ENCODE measurements at regions not wholly inside any gene's neighbourhood (a gene's known extent, or its start where the extent isn't known, plus 50 kb on each side); places are given as distances from the start of the nearest gene placed in this dataset.

- no peak overlapping the region for H3K4me3 ChIP-seq (ENCODE audit: insufficient read depth, low read depth, low read length)
- H3K36me3 ChIP-seq (replicated peaks; ENCODE audit: control insufficient read depth, insufficient read depth, low read length) = no peaks in the 10 kb centered on the region
- H3K27me3 ChIP-seq (ENCODE audit: control insufficient read depth, insufficient read depth, low read length) = no peaks in the 10 kb centered on the region
- no peak for DNase-seq
Measured at GRCh38 chr2:104340879-104341828, 512.8 kb upstream of the POU3F3 start.

- no peaks in the 10 kb centered on the region for H3K27me3 ChIP-seq (ENCODE audit: control insufficient read depth, insufficient read depth, low read length)
- H3K4me3 ChIP-seq (ENCODE audit: insufficient read depth, low read depth, low read length) = no peak overlapping the region
- H3K36me3 ChIP-seq (replicated peaks; ENCODE audit: control insufficient read depth, insufficient read depth, low read length) = no peaks in the 10 kb centered on the region
- no peak for DNase-seq
Measured at GRCh38 chr2:104344306-104344705, 509.6 kb upstream of the POU3F3 start.

- Histone ChIP-seq H3K36me3 (replicated peaks; ENCODE audit: control insufficient read depth, insufficient read depth, low read length) (no peaks in the 10 kb centered on the region), H3K4me3 (ENCODE audit: insufficient read depth, low read depth, low read length) (no peak overlapping the region), H3K27me3 (ENCODE audit: control insufficient read depth, insufficient read depth, low read length) (no peaks in the 10 kb centered on the region)
- DNase-seq = peak; percentile 61
Measured at GRCh38 chr2:104344985-104345384, 508.9 kb upstream of the POU3F3 start.

GRCh38 chr2:104358122-104358521 is 495.8 kb upstream of the POU3F3 start:
- Histone ChIP-seq H3K36me3 (replicated peaks; ENCODE audit: control insufficient read depth, insufficient read depth, low read length) (no peaks in the 10 kb centered on the region), H3K4me3 (ENCODE audit: insufficient read depth, low read depth, low read length) (no peak overlapping the region), H3K27me3 (ENCODE audit: control insufficient read depth, insufficient read depth, low read length) (no peaks in the 10 kb centered on the region)
- no peak for DNase-seq

GRCh38 chr2:104361414-104361813 is 492.5 kb upstream of the POU3F3 start:
- Histone ChIP-seq H3K27me3 (ENCODE audit: control insufficient read depth, insufficient read depth, low read length) (no peaks in the 10 kb centered on the region), H3K36me3 (replicated peaks; ENCODE audit: control insufficient read depth, insufficient read depth, low read length) (no peaks in the 10 kb centered on the region), H3K4me3 (ENCODE audit: insufficient read depth, low read depth, low read length) (no peak overlapping the region)
- no peak for DNase-seq

- Histone ChIP-seq H3K27me3 (ENCODE audit: control insufficient read depth, insufficient read depth, low read length) (no peaks in the 10 kb centered on the region; the same call in 1 of the 2 replicates), H3K36me3 (replicated peaks; ENCODE audit: control insufficient read depth, insufficient read depth, low read length) (no peaks in the 10 kb centered on the region), H3K4me3 (ENCODE audit: insufficient read depth, low read depth, low read length) (no peak overlapping the region)
- no peak for DNase-seq
Measured at GRCh38 chr2:104368089-104368488, 485.8 kb upstream of the POU3F3 start.

GRCh38 chr2:104371087-104371781 is 482.7 kb upstream of the POU3F3 start:
- Histone ChIP-seq H3K27me3 (ENCODE audit: control insufficient read depth, insufficient read depth, low read length) (no peaks in the 10 kb centered on the region; the same call in 1 of the 2 replicates), H3K4me3 (ENCODE audit: insufficient read depth, low read depth, low read length) (no peak overlapping the region)

GRCh38 chr2:104375206-104375605 is 478.7 kb upstream of the POU3F3 start:
- no peak for DNase-seq
- Histone ChIP-seq H3K36me3 (replicated peaks; ENCODE audit: control insufficient read depth, insufficient read depth, low read length) (no peaks in the 10 kb centered on the region), H3K27me3 (ENCODE audit: control insufficient read depth, insufficient read depth, low read length) (no peaks in the 10 kb centered on the region; the same call in 1 of the 2 replicates), H3K4me3 (ENCODE audit: insufficient read depth, low read depth, low read length) (no peak overlapping the region)

More at GRCh38 chr2:104371087-104371781, 482.7 kb upstream of the POU3F3 start:
- no peaks in the 10 kb centered on the region for H3K36me3 ChIP-seq (replicated peaks; ENCODE audit: control insufficient read depth, insufficient read depth, low read length)
- no peak for DNase-seq

- DNase-seq = peak; percentile 47
- Histone ChIP-seq H3K4me3 (ENCODE audit: insufficient read depth, low read depth, low read length) (peak overlapping the region; percentile 34), H3K27me3 (ENCODE audit: control insufficient read depth, insufficient read depth, low read length) (no peaks in the 10 kb centered on the region), H3K36me3 (replicated peaks; ENCODE audit: control insufficient read depth, insufficient read depth, low read length) (no peaks in the 10 kb centered on the region)
Measured at GRCh38 chr2:104378853-104379374, 475.0 kb upstream of the POU3F3 start.

GRCh38 chr2:104384961-104385360 is 469.0 kb upstream of the POU3F3 start:
- Histone ChIP-seq H3K4me3 (ENCODE audit: insufficient read depth, low read depth, low read length) (no peak overlapping the region), H3K27me3 (ENCODE audit: control insufficient read depth, insufficient read depth, low read length) (no peaks in the 10 kb centered on the region), H3K36me3 (replicated peaks; ENCODE audit: control insufficient read depth, insufficient read depth, low read length) (no peaks in the 10 kb centered on the region)
- no peak for DNase-seq

- no peak for DNase-seq
- H3K36me3 ChIP-seq (replicated peaks; ENCODE audit: control insufficient read depth, insufficient read depth, low read length) = no peaks in the 10 kb centered on the region
- no peak overlapping the region for H3K4me3 ChIP-seq (ENCODE audit: insufficient read depth, low read depth, low read length)
- no peaks in the 10 kb centered on the region for H3K27me3 ChIP-seq (ENCODE audit: control insufficient read depth, insufficient read depth, low read length)
Measured at GRCh38 chr2:104385743-104386142, 468.2 kb upstream of the POU3F3 start.

- H3K27me3 ChIP-seq (ENCODE audit: control insufficient read depth, insufficient read depth, low read length) = no peaks in the 10 kb centered on the region
- H3K36me3 ChIP-seq (replicated peaks; ENCODE audit: control insufficient read depth, insufficient read depth, low read length) = no peaks in the 10 kb centered on the region
- DNase-seq = no peak
- H3K4me3 ChIP-seq (ENCODE audit: insufficient read depth, low read depth, low read length) = no peak overlapping the region
Measured at GRCh38 chr2:104388296-104388695, 465.6 kb upstream of the POU3F3 start.

- no peak for DNase-seq
- H3K4me3 ChIP-seq (ENCODE audit: insufficient read depth, low read depth, low read length) = no peak overlapping the region
- H3K27me3 ChIP-seq (ENCODE audit: control insufficient read depth, insufficient read depth, low read length) = no peaks in the 10 kb centered on the region
- H3K36me3 ChIP-seq (replicated peaks; ENCODE audit: control insufficient read depth, insufficient read depth, low read length) = no peaks in the 10 kb centered on the region
Measured at GRCh38 chr2:104402825-104403224, 451.1 kb upstream of the POU3F3 start.

- H3K4me3 ChIP-seq (ENCODE audit: insufficient read depth, low read depth, low read length) = no peak overlapping the region
- H3K36me3 ChIP-seq (replicated peaks; ENCODE audit: control insufficient read depth, insufficient read depth, low read length) = no peaks in the 10 kb centered on the region
- DNase-seq = no peak
- no peaks in the 10 kb centered on the region for H3K27me3 ChIP-seq (ENCODE audit: control insufficient read depth, insufficient read depth, low read length)
Measured at GRCh38 chr2:104404526-104404925, 449.4 kb upstream of the POU3F3 start.

GRCh38 chr2:104405623-104406022 is 448.3 kb upstream of the POU3F3 start:
- Histone ChIP-seq H3K27me3 (ENCODE audit: control insufficient read depth, insufficient read depth, low read length) (no peaks in the 10 kb centered on the region), H3K4me3 (ENCODE audit: insufficient read depth, low read depth, low read length) (no peak overlapping the region), H3K36me3 (replicated peaks; ENCODE audit: control insufficient read depth, insufficient read depth, low read length) (no peaks in the 10 kb centered on the region)
- DNase-seq = no peak
